ENCODE measurements at regions not wholly inside any gene's neighbourhood (a gene's known extent, or its start where the extent isn't known, plus 50 kb on each side); places are given as distances from the start of the nearest gene placed in this dataset.

DNA sequence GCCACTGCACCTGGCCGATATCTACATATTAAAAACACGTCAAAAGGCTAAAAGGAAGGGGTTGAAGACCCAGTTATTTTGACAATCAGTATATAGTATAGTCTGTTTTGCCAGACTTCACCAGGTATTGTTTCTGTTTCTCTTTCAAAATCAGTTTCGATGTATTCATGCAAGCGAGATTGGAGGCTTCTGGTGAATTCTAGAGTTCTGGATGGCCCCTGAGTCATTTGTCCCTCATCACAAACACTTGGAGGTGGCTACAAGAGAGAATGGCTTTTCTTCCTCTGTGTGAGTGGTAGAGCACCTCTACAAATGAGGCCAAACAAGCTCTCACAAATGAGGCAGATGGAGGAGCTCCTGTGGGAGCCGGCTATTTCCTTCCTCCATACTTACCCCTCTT is 68.6 kb upstream of the ADGRG2 start:
- Mint-ChIP-seq H3K4me1 (ENCODE audit: unreplicated experiment) (no peaks in the 10 kb centered on the region), H3K36me3 (no peaks in the 10 kb centered on the region), H3K27ac (no peak overlapping the region), H3K27me3 (peaks cover 6% of the 10 kb centered on the region), H3K4me3 (no peak overlapping the region), H3K9me3 (peaks cover 5% of the 10 kb centered on the region)
- DNase-seq (ENCODE audit: extremely low spot score, unreplicated experiment) = no peak
- no peak for TF ChIP-seq CTCF (conservative IDR thresholded peaks at IDR 0.05)

GRCh38 chrX:19193565-19193964 is 71.3 kb upstream of the ADGRG2 start:
- peaks cover 6% of the 10 kb centered on the region for H3K27me3 Mint-ChIP-seq
- TF ChIP-seq CTCF (conservative IDR thresholded peaks at IDR 0.05) = no peak
- H3K27ac Mint-ChIP-seq = no peak overlapping the region
- peaks cover 5% of the 10 kb centered on the region for H3K9me3 Mint-ChIP-seq
- H3K4me3 Mint-ChIP-seq = no peak overlapping the region
- no peaks in the 10 kb centered on the region for H3K4me1 Mint-ChIP-seq (ENCODE audit: unreplicated experiment)
- no peaks in the 10 kb centered on the region for H3K36me3 Mint-ChIP-seq
- DNase-seq (ENCODE audit: extremely low spot score, unreplicated experiment) = no peak

GRCh38 chrX:19194285-19195242 is 72.3 kb upstream of the ADGRG2 start:
- Mint-ChIP-seq H3K36me3 (no peaks in the 10 kb centered on the region), H3K27me3 (peaks cover 6% of the 10 kb centered on the region), H3K4me3 (no peak overlapping the region), H3K4me1 (ENCODE audit: unreplicated experiment) (no peaks in the 10 kb centered on the region), H3K9me3 (peaks cover 5% of the 10 kb centered on the region), H3K27ac (no peak overlapping the region)
- no peak for DNase-seq (ENCODE audit: extremely low spot score, unreplicated experiment)
- no peak for TF ChIP-seq CTCF (conservative IDR thresholded peaks at IDR 0.05)

- H3K36me3 Mint-ChIP-seq = no peaks in the 10 kb centered on the region
- H3K4me3 Mint-ChIP-seq = no peak overlapping the region
- no peak overlapping the region for H3K27ac Mint-ChIP-seq
- no peak for DNase-seq (ENCODE audit: extremely low spot score, unreplicated experiment)
- H3K9me3 Mint-ChIP-seq = peaks cover 5% of the 10 kb centered on the region
- peaks cover 6% of the 10 kb centered on the region for H3K27me3 Mint-ChIP-seq
- TF ChIP-seq CTCF (conservative IDR thresholded peaks at IDR 0.05) = no peak
- H3K4me1 Mint-ChIP-seq (ENCODE audit: unreplicated experiment) = no peaks in the 10 kb centered on the region
Observed at GRCh38 chrX:19195243-19195610, 73.0 kb upstream of the ADGRG2 start.

DNA sequence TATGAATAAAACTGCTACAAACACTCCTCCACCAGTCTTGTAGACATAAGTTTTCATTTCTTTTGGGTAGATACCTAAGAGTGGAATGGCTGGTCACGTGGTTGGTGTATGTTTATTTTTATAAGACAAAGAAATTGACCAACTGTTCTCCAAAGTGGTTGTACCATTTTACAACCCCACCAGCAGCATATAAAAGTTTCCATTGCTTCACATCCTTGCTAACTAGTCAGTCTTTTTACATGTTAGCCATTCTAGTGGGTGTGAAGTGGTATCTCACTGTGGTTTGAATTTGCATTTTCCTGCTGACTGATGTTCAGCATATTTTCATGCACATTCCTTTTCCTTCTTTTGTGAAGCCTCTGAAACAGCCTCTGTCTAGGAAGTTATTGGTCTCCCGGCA is 76.2 kb upstream of the ADGRG2 start:
- H3K27me3 Mint-ChIP-seq = peaks cover 9% of the 10 kb centered on the region
- no peaks in the 10 kb centered on the region for H3K36me3 Mint-ChIP-seq
- no peaks in the 10 kb centered on the region for H3K9me3 Mint-ChIP-seq
- H3K4me1 Mint-ChIP-seq (ENCODE audit: unreplicated experiment) = no peaks in the 10 kb centered on the region
- no peak for TF ChIP-seq CTCF (conservative IDR thresholded peaks at IDR 0.05)
- no peak overlapping the region for H3K27ac Mint-ChIP-seq
- no peak for DNase-seq (ENCODE audit: extremely low spot score, unreplicated experiment)
- H3K4me3 Mint-ChIP-seq = no peak overlapping the region

Measured in type B pancreatic cell (in vitro differentiated cells).